GM21515 (cell line): ENCODE measurements at regions not wholly inside any gene's neighbourhood (a gene's known extent, or its start where the extent isn't known, plus 50 kb on each side); places are given as distances from the start of the nearest gene placed in this dataset.

ENCODE experiments used
- ATAC-seq: cut with Tn5 transposase; IDR thresholded peaks from one replicate; pipeline ENCODE4 v1.9.1; 2021; ENCODE audit not compliant: unreplicated experiment

- ATAC-seq = no peak
Observed at GRCh38 chr11:36876266-36876665, 278.2 kb upstream of the RAG2 start.

DNA sequence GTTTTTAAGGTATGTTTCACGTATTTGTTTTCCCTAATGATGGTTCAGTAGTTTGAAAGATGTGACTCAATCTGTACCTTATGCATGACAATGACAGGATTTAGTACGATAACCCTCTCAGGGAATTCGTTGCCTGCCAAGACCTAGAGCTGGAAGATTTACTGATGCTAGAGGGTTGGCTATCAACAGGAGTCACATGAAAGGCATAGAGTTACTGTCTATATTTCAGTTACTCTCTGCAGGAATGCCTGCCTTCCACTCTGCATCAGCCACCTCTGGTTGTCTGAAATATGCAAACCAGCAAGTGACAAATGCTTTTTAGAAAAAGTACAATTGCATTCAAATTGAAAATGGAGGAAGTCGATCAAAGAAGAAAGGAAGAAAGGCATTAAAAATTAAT lies 276.3 kb upstream of the RAG2 start:
- ATAC-seq = no peak

DNA sequence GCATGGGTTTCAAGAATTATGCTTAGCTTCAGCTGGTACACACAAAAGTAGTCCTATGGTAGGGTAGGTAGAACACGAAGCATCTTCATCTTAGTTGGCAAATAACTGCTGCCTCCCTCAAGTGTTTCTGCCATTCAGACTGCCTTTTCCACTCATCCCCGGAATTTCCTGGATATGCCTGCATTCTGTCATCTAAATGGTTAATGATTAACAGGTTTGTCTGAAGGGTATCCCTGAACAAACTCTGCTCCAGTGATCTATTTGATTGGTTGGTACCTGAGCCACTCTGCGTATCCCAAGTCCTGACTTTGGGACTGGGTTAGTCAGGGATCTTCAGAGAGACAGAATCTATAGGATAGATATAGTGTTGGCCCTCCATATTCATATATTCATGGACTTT lies 272.3 kb upstream of the RAG2 start:
- no peak for ATAC-seq

DNA sequence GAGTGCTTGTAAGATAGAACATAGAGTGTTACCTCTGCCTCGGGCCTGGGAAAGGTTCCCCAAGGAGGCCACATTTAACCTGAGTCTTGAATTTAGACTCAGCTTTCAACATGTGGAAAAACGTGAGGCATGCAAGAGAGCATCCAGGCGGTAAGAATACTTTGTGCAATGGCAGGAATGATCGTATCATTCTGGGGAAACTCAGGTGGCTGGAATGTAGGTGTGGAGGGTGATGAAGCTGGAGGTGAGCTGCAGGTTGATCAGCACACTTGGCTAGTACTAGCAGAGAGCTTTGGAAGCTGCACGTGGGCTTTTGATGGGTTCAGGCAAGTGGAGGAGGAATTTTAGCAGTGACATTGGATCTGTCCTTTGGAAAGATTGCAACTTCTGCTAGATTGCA lies 270.3 kb upstream of the RAG2 start:
- no peak for ATAC-seq

DNA sequence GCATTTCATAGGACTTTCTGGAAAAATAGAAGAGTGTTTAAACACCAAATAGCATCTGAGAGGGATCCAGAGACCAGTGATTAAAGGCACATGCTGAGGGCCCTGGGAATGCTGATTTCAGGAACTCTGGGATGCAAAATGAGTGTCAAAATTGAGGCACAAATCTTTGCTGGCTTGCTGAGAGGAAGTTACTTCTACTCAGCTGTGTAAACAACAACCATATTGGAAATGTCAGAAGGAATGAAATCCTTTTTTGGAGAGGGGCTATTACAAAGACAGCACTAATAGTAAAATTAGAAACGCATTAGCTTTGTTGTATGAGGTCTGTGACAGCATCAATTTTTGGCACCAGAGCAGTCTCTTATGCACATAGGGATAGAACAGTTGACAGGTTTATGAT lies 267.8 kb upstream of the RAG2 start:
- ATAC-seq = no peak

GRCh38 chr11:36854875-36855274 lies 256.8 kb upstream of the RAG2 start:
- ATAC-seq = no peak

DNA sequence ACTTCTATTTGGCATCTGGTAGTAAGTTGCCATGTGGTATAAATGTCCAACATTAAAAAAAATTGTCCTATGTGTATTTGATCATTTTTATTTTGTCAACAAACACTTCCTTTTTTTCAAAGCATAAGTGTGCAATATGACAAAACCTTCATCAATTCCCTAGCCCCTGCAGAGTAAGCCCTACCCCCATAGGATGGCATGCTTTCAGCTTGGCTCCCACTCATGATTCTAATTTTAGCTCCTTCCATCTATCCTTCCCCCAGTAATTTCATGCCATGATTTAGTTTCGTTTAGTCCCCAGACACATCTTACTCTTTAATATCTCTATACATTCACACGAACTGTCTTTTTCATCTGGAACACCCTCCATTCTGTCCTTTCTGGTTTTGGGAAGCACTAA lies 250.6 kb upstream of the RAG2 start:
- ATAC-seq = no peak

DNA sequence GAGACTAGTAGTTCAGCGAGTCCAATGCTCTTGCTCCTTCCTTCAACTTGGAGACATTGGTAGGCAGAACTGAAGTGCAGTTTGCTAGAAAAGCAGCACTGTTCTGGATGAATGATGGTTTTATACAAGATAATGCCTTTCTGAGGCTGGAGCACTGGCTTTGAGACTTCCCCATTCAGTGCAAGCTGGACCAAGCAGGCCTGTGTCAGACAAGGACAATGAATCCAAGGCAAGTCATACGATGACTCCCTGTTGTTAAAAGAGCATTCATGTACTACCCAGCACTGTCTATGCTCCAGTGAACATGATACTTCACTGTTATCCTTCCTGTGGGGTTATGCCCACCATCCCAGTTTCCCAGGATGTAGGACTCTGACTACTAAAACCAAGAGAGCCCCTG lies 242.3 kb upstream of the RAG2 start:
- ATAC-seq = no peak

GRCh38 chr11:36837831-36838437 lies 239.9 kb upstream of the RAG2 start:
- no peak for ATAC-seq

DNA sequence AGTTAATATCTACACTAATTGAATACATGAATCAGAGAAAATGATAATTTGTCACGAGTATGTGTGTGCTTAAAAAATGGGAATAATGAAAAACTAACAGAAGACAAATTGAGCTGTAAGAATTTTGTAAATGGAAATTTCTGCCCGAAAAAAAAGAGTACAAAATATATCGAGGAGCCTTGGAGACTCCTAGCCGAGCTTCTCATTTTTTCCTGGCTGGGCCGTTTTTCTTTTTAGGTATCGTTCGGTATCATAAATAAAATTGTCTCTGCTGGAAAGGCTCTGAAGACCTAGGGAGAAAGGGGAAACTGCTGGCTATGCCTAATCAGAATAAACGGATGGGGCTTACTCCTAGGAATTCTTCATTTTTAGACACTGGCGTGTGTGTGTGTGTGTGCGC lies 227.2 kb upstream of the RAG2 start:
- no peak for ATAC-seq

- ATAC-seq = no peak
Observed at GRCh38 chr11:36824349-36824748, 226.3 kb upstream of the RAG2 start.

- ATAC-seq = no peak
Observed at GRCh38 chr11:36822829-36823228, 224.8 kb upstream of the RAG2 start.

DNA sequence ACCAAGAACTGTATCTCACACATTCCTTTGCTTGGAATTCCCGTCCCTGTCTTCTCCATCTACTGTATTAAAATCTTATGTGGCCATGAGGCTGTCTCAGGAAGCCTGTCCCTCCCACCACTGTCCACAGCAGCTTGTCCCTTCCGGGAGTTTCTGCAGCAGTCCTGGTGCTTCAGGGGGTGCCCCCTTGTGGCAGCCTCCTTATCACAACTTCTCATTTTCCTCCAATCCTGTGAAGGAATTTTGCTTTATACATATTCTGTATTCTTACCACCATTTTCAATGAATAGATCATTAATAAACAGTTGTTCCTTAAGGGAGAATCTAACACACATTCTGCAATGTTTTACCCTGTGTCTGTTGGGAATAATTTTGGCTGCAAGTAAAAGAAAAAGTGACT lies 220.4 kb upstream of the RAG2 start:
- ATAC-seq = no peak

- no peak for ATAC-seq
Observed at GRCh38 chr11:36817336-36817965, 219.4 kb upstream of the RAG2 start.

GRCh38 chr11:36809303-36809702 lies 211.3 kb upstream of the RAG2 start:
- no peak for ATAC-seq

DNA sequence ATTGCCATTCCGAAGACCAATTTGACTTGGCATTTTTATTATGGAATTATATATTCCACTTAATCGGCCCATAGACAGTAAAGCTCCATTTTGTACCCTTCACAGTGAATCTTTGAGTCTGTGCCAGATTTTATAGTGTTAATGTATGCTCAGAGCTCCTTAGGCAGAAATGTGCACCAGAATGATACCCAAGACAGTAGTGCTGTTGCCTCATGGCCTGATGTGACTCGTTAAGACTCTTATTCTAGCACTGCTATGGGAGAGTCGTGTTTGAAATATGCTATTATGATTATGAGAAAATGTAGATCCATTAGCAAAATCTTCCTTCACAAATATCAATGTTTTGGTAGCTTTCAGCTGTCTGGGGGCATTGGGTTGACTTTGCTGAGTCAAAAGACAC lies 209.8 kb upstream of the RAG2 start:
- ATAC-seq = no peak

DNA sequence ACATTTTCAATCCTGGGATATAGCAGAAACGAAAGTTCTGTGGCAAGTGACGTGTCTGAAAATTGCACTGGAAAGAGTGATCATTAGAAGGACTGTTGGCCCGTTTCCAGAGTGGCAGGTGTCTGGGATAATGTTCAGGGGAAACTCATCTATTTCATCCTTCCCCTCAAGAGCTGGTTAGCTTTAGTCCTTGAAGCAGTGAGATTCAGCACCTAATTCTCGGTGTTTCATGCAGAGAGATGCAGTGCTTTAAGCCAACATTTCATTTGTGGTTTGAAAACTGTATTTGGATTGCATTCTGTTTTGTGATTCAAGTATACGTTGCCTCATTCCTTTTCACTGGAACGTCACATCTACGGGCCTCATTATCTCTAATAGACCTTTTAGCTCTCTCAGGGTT lies 205.0 kb upstream of the RAG2 start:
- no peak for ATAC-seq

DNA sequence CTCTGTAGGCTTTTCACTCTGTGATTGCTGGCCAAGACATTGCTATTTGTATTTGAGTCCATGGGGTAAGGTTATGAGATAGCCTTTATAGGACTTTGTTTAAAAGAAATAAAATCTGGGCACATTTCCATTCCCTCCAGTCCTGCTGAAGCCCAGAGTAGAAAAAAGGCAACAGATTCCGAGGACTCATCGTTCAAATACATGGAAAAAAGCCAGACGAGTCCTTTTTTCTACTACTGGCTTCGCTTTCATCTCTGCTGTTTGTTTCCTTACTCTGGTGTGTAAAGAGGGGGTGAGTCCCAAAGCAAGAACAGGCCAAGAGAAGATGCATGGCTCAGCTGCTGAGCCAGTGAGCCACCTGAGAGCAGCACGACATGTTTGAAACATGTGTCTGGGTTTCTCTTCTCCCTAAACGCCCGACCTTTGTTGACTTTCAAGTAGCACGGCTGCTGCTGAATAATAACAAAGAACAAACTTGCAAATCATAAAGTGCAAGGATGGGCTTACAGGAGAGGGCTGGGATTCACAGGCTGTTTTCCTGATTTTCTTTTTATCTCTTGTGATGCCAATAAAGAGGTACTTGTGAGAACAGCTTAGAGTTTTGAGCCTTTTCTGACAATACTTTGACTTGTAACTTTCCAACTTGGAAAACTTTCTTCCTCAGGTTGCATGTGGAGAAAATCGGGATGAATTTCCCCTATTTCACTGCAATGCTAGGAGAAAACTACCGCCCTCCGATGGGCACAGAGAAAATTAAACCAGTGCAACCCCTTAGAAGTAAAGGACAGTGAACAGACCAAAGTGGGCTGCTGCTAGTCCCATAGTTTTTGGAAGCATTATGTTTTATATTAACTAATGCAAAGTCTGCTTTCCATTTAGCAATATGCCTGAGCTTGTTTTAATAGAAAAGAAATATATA lies 195.2 kb upstream of the RAG2 start:
- ATAC-seq = no peak

- no peak for ATAC-seq
Observed at GRCh38 chr11:36791957-36792356, 193.9 kb upstream of the RAG2 start.

- ATAC-seq = no peak
Observed at GRCh38 chr11:36790526-36790925, 192.5 kb upstream of the RAG2 start.

DNA sequence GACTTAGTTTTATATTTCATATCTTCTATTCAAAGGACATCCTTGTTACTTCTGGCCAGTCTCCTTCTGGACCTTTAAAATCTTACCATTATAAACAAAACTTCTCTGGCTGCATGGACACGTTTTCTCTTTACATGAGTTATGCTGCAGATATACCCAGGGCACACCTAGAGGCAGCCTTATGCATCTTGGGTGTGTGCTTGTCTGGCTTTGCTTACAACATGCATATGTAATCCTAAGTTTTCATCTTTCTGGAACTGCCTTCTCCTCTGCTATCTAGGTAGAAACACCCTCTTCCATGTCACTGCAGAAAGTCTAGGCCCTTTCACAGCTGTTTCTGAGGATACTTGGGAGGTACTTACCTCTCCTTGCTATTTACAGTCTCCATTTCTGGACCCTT lies 185.8 kb upstream of the RAG2 start:
- ATAC-seq = no peak

- ATAC-seq = no peak
Observed at GRCh38 chr11:36779791-36780190, 181.8 kb upstream of the RAG2 start.
